GM11168 (cell line): ENCODE measurements at regions not wholly inside any gene's neighbourhood (a gene's known extent, or its start where the extent isn't known, plus 50 kb on each side); places are given as distances from the start of the nearest gene placed in this dataset.

Experiments used
- in situ Hi-C: fragments of 300-500 bp; cut with MboI; formaldehyde crosslinking; loops from one replicate; pipeline ENCODE4 v1.12.0; 2022; ENCODE audit warnings: low sequenced_read_pairs; ENCODE audit not compliant: unreplicated experiment

DNA sequence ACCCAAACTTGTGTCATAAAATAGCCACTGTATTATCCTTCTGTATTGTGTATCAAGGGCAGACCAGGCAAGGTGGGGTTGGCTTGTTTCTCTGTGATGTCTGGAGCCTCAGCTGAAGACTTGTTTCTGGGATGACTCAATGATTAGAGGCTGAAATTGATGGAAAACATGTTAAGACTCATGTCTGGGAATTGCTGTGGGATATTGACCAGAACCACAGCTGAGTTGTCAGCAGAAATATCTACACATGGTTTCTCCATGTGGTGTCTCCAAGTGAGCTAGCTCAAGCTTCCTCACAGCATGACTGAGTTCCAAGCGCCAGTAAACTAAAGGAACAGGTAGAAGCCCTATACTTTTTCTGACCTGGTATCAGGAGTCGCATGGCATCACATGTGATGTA, 128.5 kb upstream of the SYNDIG1 start:
- in situ Hi-C loops, result no loop called here

DNA sequence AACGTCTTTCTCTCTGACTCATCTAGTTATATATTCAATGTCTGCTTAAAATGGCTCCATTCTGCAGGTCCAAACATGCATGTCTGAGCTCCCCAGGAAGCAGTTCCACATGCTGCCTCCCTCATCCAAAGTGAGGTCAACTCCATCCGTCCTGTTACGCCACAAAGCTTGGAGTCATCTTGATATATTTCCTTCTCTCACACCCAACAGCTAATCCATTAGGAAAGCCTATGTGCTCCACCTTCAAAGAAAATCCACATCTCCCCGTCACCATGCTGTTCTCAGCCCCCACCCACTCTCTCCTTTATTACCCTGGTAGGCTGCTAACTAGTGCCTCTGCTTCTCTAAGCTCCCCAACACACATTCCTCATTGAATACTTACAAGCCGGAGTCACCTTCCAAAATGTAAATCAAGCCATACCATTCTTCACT, 130.2 kb upstream of the SYNDIG1 start:
- in situ Hi-C loops, result no loop called here

DNA sequence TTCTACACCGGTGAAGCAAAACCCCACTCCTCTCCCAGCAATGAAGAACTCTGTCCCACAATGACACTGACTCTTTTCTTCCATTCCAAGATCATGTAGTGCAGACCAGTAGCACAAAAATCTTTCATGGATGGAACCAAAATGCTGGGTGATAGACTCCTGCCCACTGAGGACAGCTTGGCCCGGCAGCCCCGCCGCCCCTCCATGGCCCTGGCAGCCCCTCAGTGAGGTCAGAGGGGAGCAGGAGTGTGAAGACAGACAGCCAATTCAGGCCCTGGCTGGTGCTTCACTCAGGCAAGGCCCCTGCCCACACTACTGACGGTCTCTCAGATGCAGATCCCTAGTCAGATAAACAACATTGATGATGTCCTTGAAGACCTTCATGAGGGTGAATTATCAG, 131.9 kb upstream of the SYNDIG1 start:
- in situ Hi-C loops, result no loop called here

DNA sequence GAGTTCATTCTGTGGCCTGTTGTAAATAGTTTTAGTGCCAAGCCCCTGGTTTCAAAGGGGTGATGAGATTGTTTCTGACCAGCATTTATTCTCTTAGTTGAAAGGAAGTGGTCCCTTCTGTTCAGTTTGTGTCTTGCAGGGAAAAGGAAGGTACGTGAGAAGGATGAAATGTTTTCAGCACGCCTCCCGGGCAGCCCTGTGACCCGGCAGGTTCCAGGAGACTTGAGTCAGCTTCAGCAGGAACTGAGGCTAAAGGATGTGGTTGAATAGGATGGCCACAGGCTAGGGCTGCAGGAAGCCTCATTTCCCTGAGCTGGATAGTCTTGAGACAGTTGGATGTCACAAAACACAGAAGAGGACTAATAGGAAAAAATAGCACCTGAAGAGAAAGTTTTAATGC, 132.4 kb upstream of the SYNDIG1 start:
- in situ Hi-C loops, result no loop called here

DNA sequence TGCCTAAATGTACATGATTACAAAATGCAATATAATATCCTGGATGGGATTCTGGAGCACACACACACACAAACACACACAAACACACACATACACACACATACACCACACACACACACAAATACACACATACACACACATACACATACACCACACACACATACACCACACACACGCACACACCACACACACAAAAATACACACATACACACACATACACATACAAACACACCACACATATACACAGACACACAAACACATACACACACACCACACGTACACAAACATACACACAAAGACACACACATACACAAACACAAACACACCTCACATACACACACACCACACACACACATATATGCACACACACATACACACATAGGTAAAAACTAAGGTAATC, 134.6 kb upstream of the SYNDIG1 start:
- in situ Hi-C loops, result no loop called here

DNA sequence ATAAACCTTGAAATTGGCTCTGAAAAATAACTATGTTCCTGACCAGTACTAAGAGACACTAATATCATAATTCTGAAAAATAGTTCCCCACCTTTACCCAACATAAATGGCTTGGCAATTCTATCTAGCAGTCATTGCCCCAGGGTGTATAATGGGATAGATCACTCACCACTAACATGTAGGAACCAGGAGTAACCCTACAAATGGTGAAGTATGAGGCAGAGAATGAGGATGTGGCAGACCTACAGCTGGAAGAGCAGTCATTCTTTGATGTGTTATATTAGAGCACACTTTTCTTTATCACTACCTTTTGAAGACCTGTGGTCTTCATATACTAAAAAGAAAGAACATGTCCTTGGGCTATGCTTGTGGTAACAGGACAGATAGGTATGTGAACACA, 136.5 kb upstream of the SYNDIG1 start:
- in situ Hi-C loops, result no loop called here

DNA sequence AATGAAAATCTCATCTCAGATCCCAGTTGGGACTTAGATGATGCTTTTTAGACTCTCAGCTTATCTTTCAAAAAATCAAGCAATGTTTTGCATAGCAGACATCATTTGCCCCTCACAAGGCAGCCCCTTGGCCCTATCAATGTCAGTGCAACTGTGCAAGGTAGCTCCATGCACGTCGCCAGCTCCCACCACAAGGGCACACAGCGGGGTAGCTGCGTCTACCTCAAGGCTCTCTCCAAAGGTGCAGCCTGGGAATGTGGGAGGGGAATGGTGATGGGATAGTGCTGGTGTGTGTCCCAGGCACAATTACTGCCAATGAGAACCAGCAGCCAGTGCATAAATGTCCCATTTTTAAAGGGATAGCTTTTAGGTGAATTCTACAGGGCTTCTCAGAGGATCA, 137.5 kb upstream of the SYNDIG1 start:
- in situ Hi-C loops, result no loop called here

DNA sequence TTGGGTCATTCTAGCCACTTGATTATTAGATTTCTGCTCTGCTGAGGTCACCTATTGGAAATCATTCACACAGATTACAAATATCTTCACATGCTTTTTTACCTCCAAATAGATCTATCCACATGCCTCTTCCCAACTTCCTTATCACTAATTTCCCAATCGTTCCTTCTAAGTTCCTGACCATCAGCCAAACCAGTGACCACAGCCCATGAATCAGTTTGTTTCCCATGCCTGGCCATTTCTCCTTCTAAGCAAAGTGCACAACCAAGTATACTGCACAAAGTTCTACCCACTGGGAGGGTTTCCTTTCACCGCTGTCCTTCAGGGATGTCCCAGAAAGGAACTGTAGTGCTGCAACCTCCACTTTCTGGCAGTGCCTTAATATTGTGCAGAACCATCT, 140.5 kb upstream of the SYNDIG1 start:
- in situ Hi-C loops, result no loop called here

DNA sequence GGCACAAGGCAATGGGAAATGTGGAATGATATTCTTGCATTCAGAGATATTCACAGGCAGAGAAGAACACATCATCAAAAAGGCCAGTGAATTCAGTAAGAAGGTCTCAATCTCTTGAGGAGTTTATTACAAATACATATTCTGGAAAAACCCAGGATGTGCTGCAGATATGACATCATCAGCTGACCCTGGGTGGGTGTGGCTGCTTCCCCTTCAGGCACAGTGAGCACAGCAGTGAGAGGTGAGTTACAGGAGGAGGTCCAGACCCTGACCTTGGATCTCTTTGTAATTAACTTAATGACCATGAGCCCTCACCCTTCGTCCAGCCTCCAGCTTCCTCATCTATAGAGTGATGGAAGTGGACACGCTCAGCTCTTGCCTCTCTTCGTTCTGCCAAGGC, 147.5 kb upstream of the SYNDIG1 start:
- in situ Hi-C loops, result no loop called here

DNA sequence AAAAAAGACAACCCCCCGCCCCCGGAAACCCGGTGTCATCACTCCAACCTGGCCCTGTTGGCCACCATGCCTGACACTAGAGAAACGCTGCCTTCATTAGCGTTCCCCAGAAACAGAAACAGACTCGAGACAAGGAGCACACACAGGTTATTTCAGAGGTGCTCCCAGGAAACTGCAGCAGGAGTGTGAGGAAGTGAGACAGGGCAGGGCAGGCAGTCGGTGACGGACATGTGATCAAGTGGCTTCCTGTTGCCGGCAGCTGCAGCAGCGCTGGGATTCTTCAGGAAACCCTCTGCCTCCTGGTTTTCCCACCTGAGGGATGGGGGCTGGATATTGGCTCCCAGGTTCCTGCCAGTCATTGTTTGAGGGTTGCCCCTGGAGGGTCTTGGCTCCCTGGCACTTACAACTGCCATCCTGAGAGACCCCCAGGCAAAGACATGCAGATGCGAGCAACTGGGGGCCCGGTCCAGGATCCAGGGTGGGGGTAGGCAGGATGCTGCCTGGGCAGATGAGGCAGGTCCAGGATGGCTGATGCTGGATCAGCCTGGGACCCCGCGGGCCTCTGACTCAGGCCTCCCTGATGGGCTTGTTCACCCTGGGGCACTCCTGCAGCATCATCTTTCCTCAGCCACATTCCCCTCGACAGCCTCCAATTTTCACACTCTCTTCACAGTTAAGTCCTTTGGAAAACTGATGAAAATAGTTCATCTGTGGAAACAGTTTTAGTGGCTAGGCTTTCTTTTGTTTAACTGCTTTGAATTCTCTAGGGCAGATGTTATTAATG, 150.7 kb upstream of the SYNDIG1 start:
- in situ Hi-C loops, result no loop called here

DNA sequence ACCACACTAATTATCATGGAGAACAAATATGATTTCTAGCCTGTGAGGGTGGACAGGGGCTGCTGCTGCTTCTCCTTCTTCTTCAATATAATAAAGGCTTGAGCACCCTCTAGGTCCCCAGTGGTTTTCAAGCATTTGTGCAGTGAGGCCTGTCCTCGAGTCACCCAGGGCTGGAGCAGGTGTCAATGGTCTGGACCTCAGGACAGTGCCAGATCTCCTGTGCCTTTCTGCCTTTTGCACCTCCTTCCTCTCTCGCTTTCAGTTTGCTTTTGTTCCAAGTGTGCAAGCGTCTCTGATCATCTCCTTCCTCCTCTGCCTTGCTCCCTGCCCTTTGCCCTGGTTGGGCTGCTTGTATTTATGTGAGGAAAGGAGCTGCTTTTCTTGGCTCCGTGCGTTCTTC, 152.2 kb upstream of the SYNDIG1 start:
- in situ Hi-C loops, result no loop called here

DNA sequence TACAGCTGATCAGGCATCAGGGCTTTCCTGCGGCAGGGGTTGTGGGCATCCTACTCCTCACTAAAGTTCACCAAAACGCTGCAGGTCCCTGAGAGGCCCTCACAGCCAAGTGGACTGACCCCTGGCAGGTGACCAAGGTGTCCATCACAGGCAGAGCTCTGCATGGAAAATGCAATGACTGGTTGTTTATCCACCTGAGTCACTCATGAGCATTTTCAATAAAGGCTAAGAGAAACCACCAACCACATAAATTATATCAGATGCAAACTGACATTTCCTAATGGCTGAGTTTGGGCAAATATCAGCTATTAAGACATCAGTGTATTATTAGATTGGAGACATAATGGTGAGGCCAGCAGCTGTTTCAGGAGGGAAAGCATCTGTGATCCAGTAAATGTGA, 152.7 kb upstream of the SYNDIG1 start:
- in situ Hi-C loops, result no loop called here

DNA sequence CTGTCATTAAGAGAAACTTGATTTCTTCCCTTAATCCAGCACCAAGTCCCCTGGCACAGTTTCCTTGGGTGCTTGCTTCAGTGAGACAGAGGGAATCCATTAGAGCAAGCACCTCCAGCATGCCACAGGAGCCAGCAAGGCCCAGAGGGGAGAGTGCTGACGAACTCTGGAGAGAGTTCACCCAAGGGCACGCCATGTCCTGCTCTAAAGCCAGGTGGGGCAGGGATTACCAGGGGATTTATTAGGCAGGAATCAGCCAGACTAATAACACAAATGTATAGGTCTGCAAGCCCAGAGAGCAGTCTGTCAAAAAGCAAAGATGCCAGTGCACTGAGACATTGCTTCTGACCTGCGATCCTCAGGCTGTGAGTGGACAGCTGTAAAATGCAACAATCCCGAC, 155.4 kb upstream of the SYNDIG1 start:
- in situ Hi-C loops, result no loop called here

DNA sequence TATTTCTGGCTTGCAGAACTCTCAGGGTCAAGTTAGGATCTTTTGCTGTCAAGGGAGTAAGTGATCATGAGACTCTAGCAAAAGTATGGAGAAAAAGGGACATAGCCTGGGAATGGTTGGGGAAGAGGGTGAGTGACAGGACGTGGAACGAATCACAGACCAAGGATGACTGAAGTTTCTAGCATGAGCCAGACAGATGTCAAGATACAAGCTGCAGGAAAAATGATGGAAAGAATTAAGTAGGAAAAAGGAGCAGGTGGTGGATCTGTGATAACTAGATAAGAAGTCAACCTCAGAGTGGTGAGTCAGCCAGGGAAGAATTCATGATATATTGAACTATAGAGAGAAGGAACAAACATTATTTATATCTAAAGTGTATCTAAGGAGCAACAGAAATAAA, 159.8 kb upstream of the SYNDIG1 start:
- in situ Hi-C loops, result no loop called here

DNA sequence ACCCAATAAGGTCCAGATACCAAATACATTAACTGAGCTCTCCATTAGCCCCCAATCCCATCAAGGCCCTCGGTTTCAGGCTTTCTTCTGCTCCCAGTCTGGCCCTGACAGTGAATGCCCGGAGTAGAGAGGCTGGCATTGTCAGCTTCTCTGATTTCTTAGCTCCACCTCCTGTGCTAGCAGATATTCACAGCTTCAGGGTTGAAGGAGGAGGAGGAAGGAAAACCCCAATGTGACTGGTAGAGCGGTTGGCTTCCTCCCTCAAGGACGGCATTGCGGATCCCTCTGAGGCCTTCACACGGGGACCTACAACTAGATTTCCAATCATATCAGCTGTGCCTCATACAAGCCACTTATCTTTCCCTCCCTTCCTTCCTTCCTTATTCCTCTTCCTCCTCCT, 164.1 kb upstream of the SYNDIG1 start:
- in situ Hi-C loops, result no loop called here

DNA sequence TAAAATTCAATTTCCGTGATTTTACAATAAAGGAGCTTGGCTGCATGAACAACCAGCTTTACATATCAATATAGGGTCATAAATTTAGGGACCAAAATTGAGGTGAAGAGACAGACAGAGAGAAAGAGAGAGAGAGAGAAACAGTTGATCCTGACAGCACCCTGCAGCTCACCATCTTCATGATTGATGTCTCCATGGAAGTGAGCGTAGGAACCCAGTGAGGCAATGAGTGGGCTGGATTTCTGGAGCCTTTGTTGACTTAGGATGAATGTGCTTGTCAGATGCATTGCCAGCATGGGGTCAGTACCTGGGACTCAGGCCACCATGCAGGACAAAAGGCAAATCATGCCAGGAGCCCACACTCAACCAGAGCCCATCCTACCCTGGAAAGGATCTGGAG, 165.1 kb upstream of the SYNDIG1 start:
- in situ Hi-C loops, result no loop called here

DNA sequence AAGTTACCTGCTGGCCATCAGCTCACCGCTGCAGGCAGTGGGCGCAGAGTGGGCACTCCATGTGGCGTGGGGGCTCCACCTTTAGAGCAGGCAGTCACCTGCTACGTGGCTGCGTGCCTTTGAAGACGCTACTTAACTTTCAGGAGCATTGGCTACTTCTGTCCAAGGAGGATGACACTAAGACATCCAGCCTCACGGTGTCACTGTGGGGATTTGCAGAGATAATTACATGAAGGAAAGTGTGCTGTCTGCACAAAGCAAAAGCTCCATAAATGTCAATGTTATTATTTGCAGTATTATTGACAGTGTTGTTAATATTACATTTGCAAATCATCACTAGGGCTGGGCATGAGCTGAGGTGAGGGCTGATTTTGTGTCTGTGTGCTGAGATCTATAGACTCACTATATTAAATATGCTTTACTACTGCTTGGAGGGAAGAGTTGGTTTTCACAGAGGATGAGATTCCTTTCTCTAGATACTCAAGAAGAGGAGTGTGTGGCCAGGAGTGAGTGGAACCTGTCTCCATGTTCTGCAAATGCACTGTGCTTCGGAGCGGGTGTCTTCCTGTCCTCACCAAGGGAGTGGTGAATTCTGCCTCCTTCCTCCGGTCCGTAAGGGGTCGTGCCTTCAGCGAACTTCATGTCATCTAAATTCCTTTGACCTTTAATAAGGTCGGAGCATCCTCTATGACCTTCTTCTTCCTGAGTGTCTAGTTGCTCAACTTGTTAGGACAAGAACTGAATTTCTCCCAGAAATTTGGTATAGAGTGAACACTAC, 165.8 kb upstream of the SYNDIG1 start:
- in situ Hi-C loops, result no loop called here

DNA sequence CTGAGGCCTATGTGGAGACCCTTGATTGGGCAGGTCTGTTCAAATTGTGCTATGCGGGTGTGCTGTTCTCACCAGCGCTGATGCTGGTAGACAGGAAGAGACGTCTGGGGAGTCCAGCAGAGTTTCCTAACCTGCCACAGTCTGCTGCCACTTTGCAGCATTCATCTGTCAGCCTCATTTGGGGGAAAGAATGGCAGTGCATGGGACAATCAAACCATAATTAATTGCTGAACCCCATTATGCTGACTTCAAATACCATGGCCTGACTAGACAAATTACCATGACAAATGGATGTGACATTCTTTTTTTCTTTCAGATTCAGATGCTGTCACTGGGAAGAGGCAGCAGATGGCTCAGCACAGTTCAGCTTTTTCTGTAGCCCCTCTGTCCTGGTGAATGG, 171.4 kb upstream of the SYNDIG1 start:
- in situ Hi-C loops, result no loop called here

DNA sequence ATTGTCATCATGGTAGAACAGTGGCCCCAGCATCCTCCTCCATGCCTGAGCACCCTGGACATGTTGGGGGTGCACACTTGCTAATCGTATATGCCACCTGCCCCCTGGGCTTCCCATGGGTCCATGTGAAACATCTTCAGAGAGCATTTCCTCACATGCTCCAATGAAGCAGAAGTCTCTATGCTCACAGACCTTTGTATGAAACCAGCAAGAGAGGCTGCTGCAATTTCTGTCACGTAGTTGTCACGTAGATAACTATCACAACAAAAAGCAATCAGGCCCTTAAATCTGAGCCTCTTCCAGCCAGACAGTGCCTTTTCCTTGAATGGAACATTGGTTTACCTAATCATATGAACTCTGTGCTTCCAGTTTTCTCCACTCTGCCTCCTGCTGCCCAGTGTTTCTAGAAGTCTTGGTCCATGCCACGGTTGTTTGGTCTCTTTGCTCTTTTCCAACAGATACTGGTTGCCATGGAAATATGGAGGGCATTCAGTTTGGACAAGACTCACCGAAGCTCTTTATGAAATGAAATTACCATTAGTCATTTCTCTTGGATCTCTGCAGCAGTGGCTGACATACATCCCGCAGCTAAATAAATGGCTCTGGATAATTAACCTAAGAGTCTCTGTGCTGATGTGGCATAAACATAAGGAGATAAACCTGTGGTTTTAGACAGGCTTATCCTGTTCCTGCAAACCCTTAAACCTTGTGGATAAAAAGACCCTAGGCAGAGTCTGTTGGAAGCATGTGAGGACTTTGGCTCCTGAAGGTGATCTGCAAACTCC, 172.8 kb upstream of the SYNDIG1 start:
- in situ Hi-C loops, result no loop called here

DNA sequence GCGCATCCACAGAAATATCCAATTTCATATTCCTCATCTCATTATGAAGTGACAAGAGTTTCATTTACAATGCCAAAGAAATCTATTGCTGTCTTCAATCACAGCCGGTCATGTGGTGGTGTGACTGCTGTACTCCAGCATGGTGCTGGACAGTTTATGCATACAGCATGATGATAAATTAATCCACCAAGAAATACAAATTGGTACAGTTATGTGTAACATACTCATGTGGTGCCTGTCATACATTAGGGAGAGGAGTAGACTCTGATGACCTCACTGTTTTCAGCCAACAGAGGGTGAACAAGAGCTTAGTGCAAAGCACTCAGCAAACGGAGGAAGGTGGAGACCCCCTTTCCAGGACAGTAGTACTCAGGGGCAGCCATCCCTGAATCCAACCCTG, 178.4 kb upstream of the SYNDIG1 start:
- in situ Hi-C loops, result no loop called here
